Urinary bladder (tissue), 3 donors: ENCODE measurements at regions not wholly inside any gene's neighbourhood (a gene's known extent, or its start where the extent isn't known, plus 50 kb on each side); places are given as distances from the start of the nearest gene placed in this dataset.

Experiments used
- DNase-seq: peaks from one replicate; pipeline ENCODE4 v3.0.0-alpha.2; 2015; ENCODE audit errors: extremely low spot score
- H3K27ac ChIP-seq: one replicate; pipeline ENCODE4 v1.5.1; 2013; ENCODE audit warnings: low read depth, mild to moderate bottlenecking, moderate library complexity
- H3K36me3 ChIP-seq: one replicate; pipeline ENCODE4 v1.6.1; 2013; ENCODE audit warnings: mild to moderate bottlenecking, moderate library complexity; ENCODE audit not compliant: insufficient read depth
- H3K4me1 ChIP-seq: one replicate; pipeline ENCODE4 v1.6.1; 2013; ENCODE audit warnings: mild to moderate bottlenecking, moderate library complexity; ENCODE audit not compliant: insufficient read depth
- H3K4me3 ChIP-seq: one replicate; pipeline ENCODE4 v1.5.1; 2013; ENCODE audit warnings: low read depth, low read length
- WGBS: extraction: QIAGEN DNeasy Blood & Tissue Kit; methylation state at CpG from one replicate; pipeline ENCODE4 v1.1.7; 2013; 5-methylcytosine and 5-hydroxymethylcytosine counted together
- donor health status: healthy with polysubstance abuse.
- donor health status: healthy.

DNA sequence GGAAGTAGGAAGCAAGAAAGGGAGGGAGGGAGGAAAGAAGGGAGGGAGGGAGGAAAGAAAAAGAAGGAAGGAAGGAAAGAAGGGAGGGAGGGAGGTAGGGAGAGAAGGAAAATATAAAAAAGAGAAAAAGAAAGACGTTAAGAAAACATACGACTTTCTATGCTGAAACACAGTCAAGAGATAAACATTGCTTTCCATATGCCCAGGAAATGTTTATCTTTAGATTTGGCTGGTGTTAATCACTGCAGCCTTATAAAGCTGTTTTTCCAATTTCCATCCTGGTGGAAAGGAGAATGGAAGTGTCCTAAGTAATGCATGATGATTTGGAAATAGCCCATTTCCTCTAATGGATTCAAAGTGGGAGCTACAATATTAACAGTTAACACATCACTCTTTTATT is 524.3 kb downstream of the MTRR start:
- 21% methylated on average over 2 of the region's 2 CpGs for WGBS
- Histone ChIP-seq H3K4me1 (no peaks in the 10 kb centered on the region), H3K27ac (no peak overlapping the region), H3K4me3 (no peak overlapping the region), H3K36me3 (no peaks in the 10 kb centered on the region)
- no peak for DNase-seq

DNA sequence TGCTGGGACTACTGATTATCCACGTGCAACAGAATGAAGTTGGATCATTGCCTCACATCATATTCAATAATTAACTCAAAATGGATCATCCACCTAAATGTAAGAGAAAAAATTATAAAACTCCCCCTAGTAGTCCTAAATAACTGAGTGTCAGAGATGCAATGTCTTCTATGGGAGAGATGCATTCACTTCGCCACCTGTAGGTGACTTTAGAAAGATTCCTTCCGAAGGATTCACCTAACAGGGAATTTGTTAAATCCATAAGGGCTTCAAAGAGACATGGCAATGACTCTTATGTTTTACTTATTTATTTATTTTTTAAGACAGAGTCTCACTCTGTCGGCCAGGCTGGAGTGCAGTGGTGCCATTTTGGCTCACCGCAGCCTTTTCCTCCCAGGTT is 526.0 kb downstream of the MTRR start:
- H3K36me3 ChIP-seq = no peaks in the 10 kb centered on the region
- WGBS = 84% methylated on average over 5 of the region's 5 CpGs
- H3K4me1 ChIP-seq = no peaks in the 10 kb centered on the region
- DNase-seq = no peak
- no peak overlapping the region for H3K4me3 ChIP-seq
- no peak overlapping the region for H3K27ac ChIP-seq

DNA sequence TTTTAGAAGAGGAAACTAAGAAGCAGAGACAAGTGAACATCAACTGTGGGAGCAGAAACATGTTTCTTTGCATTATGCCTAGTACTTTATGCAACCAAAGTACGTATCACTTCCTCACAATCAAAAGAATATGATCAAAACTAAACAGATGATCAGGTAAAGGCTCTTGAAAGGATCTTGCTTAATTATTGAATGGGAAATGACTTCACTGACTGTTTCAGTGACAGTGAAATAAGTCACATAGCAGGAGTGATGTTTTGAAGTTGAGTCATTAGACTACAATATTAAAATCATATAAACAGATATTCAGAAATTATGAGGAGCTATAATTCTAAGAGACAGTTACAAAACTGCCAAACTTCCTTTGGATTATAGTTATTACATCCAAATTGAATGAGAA is 527.3 kb downstream of the MTRR start:
- Histone ChIP-seq H3K36me3 (no peaks in the 10 kb centered on the region), H3K4me3 (no peak overlapping the region), H3K4me1 (no peaks in the 10 kb centered on the region), H3K27ac (no peak overlapping the region)
- DNase-seq = no peak
- 94% methylated on average over 1 of the region's 1 CpG for WGBS

DNA sequence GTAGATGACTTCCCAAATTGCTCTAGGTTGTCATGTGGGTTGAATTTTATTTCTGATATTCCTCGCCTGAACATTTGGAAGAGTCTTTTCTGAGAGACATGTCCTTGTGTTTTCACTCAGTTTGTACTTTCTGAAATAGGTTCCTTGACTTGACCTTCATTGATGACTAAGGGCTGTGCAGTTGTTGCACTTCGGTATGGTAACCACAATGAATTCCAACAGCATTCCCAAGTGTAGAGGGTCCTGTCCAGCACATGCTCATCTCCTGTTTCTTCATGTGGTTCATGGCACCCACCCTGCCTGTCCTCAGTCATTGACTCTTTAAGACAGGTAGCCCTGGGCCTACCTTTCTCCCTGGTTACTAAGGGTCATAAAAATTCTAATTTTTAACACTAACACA is 527.8 kb downstream of the MTRR start:
- Histone ChIP-seq H3K4me3 (no peak overlapping the region), H3K36me3 (no peaks in the 10 kb centered on the region), H3K27ac (no peak overlapping the region), H3K4me1 (no peaks in the 10 kb centered on the region)
- no peak for DNase-seq
- 91% methylated on average over 2 of the region's 2 CpGs for WGBS

DNA sequence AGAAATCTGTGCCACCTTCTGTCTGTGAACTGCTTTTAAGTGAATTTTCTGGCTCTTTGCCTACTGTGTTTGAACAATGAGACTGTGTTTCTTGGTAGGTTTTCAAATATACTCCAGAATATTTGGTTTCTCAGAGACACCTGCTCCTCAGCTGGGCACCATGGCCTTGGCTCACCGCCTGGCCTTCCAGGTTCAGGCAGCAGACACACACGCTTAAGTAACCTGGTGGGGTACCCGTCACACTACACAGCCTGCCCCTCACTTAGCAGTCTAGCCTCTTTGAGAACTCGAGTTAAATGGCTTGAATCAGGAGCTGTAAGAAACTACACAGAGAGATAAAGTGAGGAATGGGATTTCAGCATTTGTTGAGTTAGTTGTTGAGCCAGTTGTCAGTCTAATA is 530.5 kb downstream of the MTRR start:
- no peak for DNase-seq
- no peak overlapping the region for H3K27ac ChIP-seq
- no peak overlapping the region for H3K4me3 ChIP-seq
- no peaks in the 10 kb centered on the region for H3K36me3 ChIP-seq
- WGBS = 87% methylated on average over 4 of the region's 4 CpGs
- H3K4me1 ChIP-seq = no peaks in the 10 kb centered on the region

DNA sequence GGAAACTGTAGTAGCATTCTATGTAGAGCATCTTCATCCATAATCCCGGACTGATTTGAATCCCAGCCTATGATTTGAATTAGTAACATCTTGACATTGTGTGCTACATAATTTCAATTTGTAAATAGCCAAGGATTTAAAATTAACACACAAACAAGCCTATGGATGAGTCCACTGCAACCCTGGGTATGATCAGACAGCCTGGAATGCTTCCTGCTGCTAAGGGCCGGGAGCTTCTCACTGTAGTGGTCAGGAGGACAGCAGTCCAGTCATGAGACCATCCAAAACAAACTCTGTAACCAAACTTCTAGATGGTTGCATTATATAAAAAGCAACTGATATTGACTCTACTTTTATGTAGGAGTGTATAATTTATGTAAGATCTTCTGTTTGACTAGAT is 539.3 kb downstream of the MTRR start:
- WGBS = 86% methylated on average over 2 of the region's 2 CpGs

DNA sequence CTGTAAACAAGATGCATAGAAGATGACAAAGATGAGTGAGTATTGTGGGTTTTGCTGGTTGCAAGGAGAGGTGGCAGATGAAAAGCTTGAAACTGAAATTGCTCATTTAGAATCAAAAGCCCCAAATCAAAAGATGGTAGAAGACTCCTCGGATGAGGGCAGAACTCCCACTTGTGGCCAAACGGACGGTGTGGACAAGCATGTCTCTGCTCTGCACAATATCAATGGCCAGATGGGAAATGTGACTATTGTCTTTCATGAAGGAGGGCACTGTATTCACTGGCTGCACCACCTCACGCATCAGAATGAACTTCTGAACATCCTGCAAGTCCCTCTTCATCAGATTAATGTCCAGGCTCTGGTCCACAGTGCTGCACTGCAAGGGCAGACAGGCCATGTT is 541.7 kb downstream of the MTRR start:
- H3K4me3 ChIP-seq = no peak overlapping the region
- no peak for DNase-seq
- H3K27ac ChIP-seq = no peak overlapping the region
- 81% methylated on average over 4 of the region's 4 CpGs for WGBS
- H3K4me1 ChIP-seq = no peaks in the 10 kb centered on the region
- no peaks in the 10 kb centered on the region for H3K36me3 ChIP-seq

More for the DNA sequence above, 539.3 kb downstream of the MTRR start:
- no peak for DNase-seq
- H3K36me3 ChIP-seq = no peaks in the 10 kb centered on the region
- H3K27ac ChIP-seq = no peak overlapping the region
- no peaks in the 10 kb centered on the region for H3K4me1 ChIP-seq
- no peak overlapping the region for H3K4me3 ChIP-seq

DNA sequence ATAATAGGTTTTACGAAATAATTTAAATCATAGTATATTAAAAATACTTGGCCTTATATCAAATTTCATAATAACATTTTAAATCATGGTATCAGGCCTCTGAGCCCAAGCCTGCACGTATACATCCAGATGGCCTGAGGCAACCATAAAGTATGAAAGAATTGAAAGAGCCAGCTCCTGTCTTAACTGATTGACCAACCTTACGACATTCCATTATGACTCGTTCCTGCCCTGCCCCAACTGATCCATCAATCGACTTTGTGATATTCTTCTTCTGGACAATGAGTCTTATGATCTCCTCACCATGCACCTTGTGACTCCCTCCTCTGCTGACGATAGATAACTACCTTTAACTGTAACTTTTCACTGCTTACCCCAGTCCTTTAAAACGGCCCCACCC is 545.0 kb downstream of the MTRR start:
- Histone ChIP-seq H3K36me3 (no peaks in the 10 kb centered on the region), H3K4me1 (no peaks in the 10 kb centered on the region), H3K4me3 (no peak overlapping the region), H3K27ac (no peak overlapping the region)
- no peak for DNase-seq
- 83% methylated on average over 7 of the region's 7 CpGs for WGBS

DNA sequence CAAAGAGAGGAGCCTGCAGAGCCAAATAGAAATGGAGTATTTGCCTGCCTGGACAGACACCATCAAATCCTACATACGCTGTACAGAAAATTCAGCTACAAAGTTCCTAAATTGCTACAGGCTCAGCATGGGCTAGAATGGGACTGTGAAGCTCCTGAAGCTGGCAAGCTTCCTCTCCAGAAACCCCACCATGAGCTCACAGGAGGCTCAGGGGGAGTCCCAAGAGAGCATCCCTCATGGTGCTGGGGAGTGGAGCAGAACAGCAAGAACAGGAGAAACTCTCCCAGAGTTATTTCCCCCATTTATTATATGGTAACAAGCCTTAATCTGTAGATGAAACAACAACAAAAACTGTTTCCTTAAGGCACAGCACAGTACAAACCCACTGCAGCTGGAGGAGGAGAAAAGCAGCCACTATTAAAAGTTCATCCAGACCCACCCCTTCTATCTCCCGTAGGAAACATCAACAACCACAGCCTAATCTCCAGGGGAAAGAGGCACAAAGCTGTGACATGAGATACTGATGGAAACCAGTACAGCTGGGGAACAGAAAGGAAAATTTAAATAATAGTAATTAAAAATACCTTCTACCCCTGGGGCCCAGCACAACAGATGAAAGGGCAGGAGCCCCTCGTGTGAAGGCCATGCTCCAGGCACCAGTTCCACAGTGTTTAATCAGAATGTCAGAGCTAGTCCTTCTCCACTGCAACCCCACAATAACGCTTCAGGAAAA is 548.5 kb downstream of the MTRR start:
- Histone ChIP-seq H3K4me1 (no peaks in the 10 kb centered on the region), H3K36me3 (no peaks in the 10 kb centered on the region), H3K27ac (no peak overlapping the region), H3K4me3 (no peak overlapping the region)
- no peak for DNase-seq
- WGBS = 53% methylated on average over 4 of the region's 4 CpGs

DNA sequence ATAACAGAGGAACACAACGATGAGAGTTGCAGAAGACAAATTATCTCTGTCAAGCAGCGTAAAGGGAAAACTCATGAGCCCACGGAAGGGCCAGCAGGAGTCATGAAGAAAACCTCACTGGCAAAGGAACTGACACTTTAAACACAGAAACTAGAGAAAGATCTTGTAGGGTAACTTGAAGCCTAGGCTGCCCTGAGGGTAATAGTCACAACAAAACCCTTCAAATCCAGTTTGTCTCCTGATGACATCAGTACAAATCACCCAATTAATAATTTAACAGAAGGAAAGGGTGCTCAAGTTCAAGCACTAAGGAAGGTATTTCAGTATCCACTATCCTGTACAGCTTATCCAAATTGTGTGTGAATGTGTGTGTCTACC is 549.1 kb downstream of the MTRR start:
- Histone ChIP-seq H3K4me3 (no peak overlapping the region), H3K4me1 (no peaks in the 10 kb centered on the region), H3K36me3 (no peaks in the 10 kb centered on the region), H3K27ac (no peak overlapping the region)
- 42% methylated on average over 3 of the region's 3 CpGs for WGBS
- DNase-seq = no peak

DNA sequence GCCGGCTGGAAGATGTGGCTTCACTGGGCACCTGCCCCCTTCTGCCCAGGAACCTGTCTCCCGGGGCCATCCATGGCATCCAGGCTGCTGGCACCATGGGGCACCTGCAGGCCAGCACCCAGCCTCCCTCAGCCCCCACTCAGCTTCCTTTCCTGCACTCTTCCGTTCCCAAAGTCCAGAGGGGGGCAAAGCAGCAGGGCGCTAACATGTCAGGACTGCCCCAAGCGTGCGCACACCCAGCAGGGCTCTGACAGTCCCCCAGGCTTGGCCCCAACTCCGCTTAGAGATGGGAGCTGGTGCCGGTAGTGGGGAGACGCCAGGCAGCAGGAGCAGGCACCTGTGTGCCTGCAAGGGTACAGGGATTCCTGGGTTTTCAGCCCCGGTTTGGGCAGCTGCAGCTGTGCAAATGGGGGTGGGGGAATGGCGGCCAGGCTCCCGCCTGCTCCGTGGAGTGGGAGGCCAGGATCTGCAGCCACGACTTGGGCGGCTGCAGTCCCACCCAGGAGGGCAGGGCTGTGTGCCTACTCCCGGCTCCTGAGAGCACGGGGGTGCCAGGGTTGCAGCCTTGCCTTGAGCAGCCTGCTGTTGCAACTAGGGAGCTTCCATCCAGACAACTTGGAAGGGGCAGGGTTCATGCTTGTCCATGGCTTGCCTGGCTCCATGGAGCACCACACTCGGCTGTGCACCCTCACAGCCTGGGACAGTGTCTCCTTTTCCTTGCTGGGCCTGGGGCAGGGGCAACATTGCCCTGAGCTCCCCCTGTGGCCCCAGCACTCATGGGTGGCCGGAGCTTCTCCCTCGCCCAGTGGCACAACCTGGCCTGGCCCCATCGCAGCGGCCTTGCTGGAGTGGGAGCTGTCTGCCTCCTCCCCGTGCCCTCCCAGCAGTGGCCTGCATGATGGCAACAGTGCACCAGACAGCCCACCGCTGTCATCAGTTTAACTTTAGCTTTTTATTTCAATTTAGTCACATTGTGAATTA is 561.1 kb downstream of the MTRR start:
- 93% methylated on average over 24 of the region's 24 CpGs for WGBS
- Histone ChIP-seq H3K4me1 (no peaks in the 10 kb centered on the region), H3K4me3 (no peak overlapping the region), H3K27ac (no peak overlapping the region), H3K36me3 (no peaks in the 10 kb centered on the region)
- DNase-seq = no peak

DNA sequence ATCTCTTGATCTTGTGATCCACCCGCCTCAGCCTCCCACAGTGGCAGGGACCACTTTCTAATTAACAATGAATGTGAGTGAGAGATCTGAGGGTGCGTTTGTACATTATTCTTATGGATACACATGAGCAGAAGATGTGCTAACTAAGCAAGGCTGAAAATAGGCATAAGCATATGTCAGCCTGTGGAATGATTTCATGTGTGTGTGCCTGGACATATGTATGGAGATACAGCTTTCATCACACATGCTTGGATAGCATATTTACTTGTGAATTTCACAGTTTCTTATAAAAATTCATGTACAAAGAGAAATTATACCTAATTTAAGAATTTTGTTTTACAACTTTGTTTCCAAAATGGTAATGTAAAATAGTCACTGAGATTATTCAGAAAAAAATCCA is 565.6 kb downstream of the MTRR start:
- DNase-seq = no peak
- 88% methylated on average over 2 of the region's 2 CpGs for WGBS
- H3K27ac ChIP-seq = no peak overlapping the region
- H3K4me3 ChIP-seq = no peak overlapping the region
- no peaks in the 10 kb centered on the region for H3K36me3 ChIP-seq
- H3K4me1 ChIP-seq = no peaks in the 10 kb centered on the region

DNA sequence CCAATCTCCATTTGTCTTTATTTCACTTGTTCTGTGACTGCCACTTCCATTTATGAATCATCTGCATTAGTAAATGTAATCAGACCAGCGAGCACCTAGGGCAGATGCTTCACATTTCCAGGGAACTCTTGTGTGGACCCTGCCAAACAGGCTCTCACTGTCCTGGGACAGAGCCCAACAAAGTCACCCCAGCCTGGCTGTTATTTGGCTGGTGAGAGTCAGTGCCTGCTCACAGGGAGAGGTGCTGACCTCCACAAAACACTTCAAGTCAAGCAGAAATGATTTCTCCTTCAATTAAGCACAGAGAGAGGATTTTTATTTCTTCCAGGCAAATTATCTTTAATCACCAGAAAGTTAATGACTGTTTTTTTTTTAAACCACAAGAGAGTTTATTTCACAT is 568.0 kb downstream of the MTRR start:
- no peaks in the 10 kb centered on the region for H3K4me1 ChIP-seq
- H3K36me3 ChIP-seq = no peaks in the 10 kb centered on the region
- H3K27ac ChIP-seq = no peak overlapping the region
- no peak overlapping the region for H3K4me3 ChIP-seq
- 12% methylated on average over 1 of the region's 1 CpG for WGBS
- no peak for DNase-seq

DNA sequence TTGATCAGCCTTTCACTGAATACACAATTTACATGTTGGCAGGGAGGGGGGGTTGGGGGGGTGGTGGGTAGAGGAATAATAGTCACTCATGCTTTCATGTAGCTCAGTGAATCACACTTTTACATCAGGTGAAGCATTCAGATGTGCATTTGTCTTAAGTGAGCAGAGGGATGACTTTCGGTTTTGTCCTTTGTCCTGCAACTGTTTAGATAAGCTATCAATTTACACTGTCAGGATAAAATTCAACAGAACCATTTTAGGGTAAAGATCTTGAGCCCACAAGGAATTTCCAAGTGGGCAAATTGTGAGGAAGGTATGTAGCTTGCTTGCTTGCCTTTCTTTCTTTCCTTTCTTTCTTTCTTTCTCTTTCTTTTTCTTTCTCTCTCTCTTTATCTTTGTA is 576.2 kb downstream of the MTRR start:
- DNase-seq = no peak
- WGBS = 74% methylated on average over 1 of the region's 1 CpG

More for the DNA sequence above, 576.2 kb downstream of the MTRR start:
- H3K36me3 ChIP-seq = no peaks in the 10 kb centered on the region
- H3K27ac ChIP-seq = no peak overlapping the region
- no peaks in the 10 kb centered on the region for H3K4me1 ChIP-seq
- no peak overlapping the region for H3K4me3 ChIP-seq
